Caki2 (cell line): ENCODE measurements at regions not wholly inside any gene's neighbourhood (a gene's known extent, or its start where the extent isn't known, plus 50 kb on each side); places are given as distances from the start of the nearest gene placed in this dataset.
"Not testable (repeated sequence)": the region's sequence is repeated elsewhere in the genome, so short reads cannot be mapped to it uniquely, and the experiment has no call there.

ENCODE experiments used
- DNase-seq: peaks from one replicate; pipeline ENCODE4 v3.0.0-alpha.2; 2015; ENCODE audit warnings: low read depth
- in situ Hi-C: cut with HindIII; loops from 2 replicates; pipeline ENCODE4 v1.10.0; 2016; ENCODE audit warnings: low sequenced_read_pairs, low pct_unique_long_range_greater_than_20kb, mixed read lengths

DNA sequence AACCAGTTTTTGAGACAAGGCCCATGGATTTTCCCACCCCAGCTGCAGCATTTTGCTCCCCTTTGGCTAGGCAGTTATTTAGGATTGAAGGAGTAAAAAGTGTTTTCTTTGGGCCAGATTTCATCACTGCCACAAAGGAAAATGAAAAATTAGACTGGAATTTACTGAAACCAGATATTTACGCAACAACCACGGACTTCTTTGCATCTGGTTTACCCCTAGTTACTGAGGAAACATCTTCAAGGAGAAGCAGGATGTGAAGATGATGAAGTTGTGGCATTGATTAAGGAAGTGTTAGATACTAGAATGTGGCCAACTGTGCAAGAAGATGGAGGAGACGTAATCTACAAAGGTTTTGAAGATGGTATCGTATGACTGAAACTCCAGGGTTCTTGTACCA lies 165.2 kb upstream of the MYRIP start:
- in situ Hi-C loops = no loop called here
- DNase-seq = no peak

DNA sequence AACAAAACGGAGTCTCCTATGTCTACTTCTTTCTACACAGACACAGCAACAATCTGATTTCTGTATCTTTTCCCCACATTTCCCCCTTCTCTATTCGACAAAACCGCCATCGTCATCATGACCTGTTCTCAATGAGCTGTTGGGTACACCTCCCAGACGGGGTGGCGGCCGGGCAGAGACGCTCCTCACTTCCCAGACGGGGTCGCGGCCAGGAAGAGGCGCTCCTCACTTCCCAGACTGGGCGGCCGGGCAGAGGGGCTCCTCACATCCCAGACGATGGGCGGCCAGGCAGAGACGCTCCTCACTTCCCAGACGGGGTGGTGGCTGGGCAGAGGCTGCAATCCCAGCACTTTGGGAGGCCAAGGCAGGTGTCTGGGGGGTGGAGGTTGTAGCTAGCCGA lies 158.2 kb upstream of the MYRIP start:
- in situ Hi-C loops, DNase-seq: not testable (repeated sequence)

DNA sequence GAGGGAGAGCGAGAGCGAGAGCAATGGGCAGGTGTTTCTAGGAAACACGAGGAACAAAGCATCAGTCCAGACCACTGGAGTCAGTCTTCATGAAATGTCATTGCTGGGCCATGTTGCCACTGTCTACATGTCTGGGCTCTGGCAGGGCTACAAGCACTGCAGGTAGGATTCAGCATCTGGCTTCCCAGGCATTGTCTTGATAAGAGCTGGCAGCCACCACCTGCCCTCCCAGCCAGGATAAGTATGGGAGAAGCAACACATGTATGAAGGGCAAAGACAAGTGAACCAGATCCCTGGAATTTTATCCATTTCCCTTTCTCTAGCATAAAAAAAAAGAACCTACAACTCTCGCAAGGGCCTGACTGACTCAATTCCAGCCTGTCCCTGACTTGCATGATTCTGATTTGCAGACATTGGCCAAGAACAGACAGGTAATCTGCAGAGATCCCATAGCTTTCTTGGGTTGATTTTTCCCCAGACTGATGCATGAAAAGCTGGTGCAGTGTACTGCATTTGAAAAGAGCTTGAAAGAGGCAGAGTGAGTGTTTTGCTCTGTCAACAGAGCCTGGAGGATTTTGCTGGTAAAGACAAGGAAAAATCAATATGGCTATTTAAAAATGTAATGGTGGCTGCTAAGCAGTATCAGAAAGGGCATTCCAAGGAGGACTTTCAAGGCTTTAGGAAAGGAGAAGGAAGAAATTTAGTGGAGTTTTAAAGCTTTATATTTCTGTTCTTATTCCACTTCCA lies 157.2 kb upstream of the MYRIP start:
- no peak for DNase-seq
- in situ Hi-C loops = no loop called here

DNA sequence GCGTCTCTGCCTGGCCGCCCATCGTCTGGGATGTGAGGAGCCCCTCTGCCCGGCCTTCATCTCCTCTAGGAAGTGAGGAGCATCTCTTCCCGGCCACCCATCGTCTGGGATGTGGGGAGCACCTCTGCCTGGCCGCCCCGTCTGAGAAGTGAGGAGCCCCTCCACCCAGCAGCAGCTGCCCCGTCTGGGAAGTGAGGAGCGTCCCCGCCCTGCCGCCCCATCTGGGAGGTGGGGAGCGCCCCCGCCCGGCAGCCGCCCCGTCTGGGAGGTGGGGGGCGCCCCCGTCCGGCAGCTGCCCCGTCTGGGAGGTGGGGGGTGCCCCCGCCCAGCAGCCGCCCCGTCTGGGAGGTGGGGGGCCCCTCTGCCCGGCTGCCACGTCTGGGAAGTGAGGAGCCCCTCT lies 153.7 kb upstream of the MYRIP start:
- DNase-seq, in situ Hi-C loops: not testable (repeated sequence)

DNA sequence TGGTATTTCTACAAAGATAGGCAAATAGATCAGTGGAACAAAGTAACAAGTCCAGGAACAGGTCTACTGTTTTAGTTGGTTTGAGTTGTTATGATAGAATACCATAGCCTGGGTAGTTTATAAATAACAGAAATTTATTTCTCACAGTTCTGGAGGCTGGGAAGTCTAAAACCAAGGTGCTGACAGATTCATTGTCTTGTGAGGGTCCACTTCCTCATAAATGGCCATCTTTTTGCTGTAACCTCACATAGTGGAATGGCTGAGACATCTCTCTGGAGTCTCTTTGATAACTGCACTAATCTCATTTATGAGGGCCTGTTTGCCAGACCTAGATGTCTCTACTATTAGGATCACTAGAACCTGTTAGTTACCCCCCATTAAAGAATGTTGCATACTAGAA lies 152.3 kb upstream of the MYRIP start:
- in situ Hi-C loops = no loop called here
- DNase-seq = no peak

DNA sequence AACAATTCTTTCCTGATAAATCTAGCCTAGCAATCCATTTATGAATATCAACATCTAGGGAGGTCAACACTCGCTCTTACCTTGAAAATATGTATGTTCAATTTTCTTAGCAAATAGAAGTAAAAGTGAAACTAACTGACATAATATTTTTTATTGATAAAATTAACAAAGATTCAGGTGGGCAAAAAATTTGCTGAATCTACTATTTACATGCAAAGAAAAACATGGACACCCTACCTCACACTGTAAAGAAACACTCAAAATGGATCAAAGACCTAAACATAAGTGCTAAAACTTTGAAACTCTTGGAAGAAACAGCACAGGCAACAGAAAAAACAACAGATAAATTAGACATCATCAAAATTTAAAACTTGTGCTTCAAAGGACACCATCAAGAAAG lies 151.6 kb upstream of the MYRIP start:
- in situ Hi-C loops = no loop called here
- DNase-seq = no peak

DNA sequence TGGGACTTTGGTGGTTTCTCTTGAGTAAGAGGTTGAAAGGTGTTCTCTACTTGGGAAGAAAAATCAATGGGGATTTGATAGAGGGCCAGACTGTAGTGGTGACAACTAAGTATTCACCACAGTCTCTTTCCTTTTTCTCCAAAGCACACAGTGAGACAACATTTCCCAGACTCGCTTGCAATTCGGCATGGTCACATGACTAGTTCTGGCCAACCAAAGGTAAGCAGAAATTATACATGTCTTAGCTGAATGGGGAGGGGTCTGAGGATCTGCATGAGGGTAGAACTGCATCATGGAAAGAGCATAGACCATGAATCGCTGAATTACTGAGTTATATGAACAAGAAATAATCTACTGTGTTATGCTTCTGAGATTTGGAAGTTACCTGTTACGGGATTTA lies 144.5 kb upstream of the MYRIP start:
- no peak for DNase-seq
- in situ Hi-C loops = no loop called here

DNA sequence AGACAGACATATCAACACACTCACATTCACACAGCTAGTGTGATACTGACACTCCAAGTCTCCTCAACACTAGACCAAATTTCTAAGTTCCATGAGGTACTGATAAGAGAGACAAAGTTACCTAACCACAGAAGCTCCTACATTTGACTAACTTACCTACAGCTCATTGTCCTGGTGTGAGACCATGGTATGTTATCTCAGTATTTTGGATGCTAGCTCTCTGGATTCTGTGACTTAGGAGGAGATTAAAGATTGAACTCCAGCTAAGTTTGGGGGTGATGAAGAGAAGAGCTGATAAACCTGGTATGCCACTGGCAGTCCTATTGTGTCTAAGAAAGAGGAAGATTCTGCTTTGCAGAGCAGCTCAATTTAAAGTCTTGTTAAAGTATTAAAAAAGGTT lies 144.0 kb upstream of the MYRIP start:
- in situ Hi-C loops = no loop called here

DNA sequence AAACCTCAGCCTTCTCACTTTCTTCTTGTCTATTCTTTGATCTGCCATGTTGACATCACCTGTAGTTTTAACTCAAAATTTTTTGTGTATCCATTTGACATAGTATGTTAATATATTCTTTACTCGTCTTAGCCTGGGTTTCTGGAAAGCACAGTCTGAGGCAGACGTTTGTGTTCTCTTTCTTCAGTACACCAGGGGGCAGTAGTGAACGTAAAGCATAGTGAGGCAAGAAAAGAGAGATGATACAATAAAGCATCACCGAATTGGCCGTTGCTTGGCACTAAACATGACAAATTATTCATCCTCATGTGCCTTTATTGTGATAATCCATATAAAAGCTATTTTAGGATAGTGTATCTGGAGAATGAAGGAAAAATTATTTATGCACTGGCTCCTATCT lies 141.0 kb upstream of the MYRIP start:
- in situ Hi-C loops = no loop called here
- DNase-seq = peak; percentile 19

More for the DNA sequence above, 144.0 kb upstream of the MYRIP start:
- no peak for DNase-seq

DNA sequence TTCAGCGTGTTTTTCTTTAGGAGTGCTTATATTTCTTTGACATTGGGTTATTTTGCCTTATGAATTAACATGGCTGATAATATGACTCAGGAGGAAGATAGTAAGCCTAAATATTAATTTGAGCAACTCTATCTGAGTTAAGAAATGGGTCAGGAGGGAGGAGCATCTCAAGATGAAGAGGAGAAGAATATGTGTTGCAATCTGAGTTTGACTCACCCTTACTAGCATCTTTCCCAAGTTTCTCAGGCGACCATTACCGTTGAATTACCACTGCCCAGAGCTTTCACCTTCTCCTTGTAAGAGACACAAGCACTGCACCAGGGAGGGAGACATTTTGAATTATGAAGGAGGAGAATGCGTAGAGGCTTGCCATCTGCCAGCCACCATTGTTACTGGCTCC lies 138.3 kb upstream of the MYRIP start:
- no peak for DNase-seq

DNA sequence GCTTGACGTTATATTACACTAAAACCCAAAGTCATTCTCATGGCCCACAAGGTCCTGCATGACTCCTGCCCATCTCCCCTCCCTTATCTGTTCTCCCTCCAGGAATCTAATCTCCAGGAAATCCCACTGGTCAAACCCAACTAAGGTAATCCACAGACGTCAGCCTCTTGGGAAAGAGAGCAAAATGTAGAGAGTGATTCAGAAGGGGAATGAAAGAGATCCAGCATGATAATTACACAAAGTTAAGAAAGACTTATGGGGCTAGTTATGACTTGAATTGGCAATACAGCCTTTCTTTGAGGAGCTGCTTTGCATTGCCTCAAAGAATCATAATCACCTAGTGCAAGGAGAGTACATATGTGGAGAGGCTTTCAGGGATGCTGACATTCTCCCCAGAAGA lies 137.8 kb upstream of the MYRIP start:
- no peak for DNase-seq
- in situ Hi-C loops = no loop called here

More for the DNA sequence above, 138.3 kb upstream of the MYRIP start:
- in situ Hi-C loops = no loop called here

DNA sequence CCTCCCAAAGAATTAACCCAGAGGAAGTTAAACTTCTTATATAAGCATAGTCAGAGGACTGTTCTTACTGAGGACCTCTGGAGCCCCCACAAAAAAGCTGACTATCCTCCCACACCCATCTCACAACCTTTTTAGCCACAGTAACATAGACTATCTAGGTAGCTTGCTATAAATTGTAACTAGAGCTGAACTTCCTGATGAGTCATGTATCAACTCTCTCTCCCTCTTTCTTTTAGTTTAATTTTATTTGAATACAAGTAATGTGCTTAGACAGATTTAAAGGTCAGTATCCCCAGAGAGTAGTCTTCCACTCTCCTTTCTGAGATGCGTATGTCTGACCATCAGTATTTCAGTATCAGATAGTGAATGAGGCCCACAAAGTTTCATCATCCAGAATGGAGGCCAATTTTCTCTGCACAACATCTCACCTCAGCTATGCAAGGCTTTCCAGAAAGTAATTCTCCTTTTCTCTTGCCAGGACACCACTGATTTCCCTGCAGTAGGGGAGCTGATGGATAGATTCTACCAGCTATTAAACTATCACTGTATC lies 104.0 kb upstream of the MYRIP start:
- DNase-seq = no peak
- in situ Hi-C loops = no loop called here

DNA sequence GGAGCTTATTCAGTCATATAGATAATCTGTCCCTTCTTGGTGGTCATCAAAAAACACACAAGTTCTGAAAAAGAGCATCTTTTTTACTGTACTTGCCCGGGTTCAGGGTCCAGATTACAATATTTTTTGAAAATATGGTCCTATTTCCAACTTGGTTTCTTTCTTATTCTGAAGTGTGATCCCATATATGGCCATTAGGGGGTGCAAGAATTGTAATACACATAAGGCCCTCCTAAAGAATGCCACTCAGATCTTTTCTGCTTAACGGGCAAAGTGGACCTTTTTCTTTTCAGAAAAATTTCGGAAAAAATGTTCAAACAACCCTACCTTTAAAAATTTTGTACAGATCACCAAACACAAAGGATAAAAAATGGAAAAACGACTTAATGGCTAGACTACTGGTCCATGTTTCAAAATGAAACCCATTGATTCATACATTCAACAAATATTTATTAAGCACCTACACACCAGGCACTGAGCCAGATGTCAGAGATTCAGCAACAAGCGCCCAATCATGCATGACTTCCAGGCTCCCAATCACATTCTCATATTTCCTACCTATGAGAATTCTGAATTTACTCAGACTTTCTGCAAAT lies 102.0 kb upstream of the MYRIP start:
- DNase-seq = peak; percentile 21
- in situ Hi-C loops = no loop called here

DNA sequence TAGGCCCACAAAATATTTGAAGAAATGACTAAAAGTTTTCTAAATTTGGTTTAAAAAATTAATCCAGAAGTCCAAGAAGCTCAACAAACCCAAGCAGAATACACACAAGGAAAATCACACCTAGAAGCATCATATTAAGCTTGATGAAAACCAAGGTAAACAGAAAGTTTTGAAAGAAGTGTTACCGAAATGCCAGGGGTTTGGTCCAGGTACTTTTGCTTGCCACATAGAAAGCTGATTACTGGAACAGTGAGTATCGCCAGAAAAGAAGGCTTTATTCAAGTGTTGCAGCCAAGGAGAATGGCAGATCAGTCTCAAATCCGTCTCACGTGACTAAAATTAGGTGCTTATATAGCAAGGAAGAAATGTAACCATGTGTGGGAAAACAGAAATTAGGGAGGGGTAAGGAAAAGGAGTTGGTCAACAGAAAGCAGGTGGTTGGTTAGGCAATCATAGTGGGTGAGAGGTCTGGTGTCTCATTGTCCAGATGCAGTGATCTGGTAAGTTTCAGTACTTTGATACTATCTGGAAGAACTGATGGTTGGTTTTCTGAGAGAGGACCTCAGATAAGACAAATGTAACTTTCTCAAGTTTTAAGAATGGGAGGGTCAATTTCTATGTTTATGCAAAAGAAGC lies 96.9 kb upstream of the MYRIP start:
- no peak for DNase-seq
- in situ Hi-C loops = no loop called here

DNA sequence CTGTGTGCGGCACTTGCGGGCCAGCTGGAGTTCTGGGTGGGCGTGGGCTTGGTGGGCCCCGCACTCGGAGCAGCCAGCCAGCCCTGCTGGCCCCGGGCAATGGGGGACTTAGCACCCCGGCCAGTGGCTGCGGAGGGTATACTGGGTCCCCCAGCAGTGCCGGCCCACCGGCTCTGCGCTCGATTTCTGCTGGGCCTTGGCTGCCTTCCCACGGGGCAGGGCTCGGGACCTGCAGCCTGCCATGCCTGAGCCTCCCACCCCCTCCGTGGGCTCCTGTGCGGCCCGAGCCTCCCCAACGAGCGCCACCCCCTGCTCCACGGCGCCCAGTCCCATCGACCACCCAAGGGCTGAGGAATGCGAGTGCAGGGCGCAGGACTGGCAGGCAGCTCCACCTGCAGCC lies 96.1 kb upstream of the MYRIP start:
- DNase-seq, in situ Hi-C loops: not testable (repeated sequence)

DNA sequence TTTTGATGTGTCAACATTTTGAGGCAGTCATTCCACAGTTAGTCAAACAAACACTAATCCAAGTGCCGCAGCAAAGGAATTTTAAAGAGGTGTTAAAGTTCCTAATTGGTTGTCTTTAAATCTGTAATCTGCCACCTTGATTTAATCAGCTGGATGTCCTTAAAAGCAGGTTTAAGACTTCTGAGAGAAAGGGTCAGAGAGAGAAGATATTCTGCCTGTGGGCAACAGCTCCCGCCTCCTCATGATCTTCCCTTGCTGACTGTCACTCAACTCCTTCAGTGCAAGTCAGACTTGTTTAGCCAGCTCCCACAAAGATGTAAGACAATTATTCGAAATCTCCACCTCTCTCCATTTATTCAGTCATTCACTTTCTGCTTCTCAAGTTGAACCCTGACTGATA lies 92.6 kb upstream of the MYRIP start:
- in situ Hi-C loops = no loop called here
- no peak for DNase-seq

DNA sequence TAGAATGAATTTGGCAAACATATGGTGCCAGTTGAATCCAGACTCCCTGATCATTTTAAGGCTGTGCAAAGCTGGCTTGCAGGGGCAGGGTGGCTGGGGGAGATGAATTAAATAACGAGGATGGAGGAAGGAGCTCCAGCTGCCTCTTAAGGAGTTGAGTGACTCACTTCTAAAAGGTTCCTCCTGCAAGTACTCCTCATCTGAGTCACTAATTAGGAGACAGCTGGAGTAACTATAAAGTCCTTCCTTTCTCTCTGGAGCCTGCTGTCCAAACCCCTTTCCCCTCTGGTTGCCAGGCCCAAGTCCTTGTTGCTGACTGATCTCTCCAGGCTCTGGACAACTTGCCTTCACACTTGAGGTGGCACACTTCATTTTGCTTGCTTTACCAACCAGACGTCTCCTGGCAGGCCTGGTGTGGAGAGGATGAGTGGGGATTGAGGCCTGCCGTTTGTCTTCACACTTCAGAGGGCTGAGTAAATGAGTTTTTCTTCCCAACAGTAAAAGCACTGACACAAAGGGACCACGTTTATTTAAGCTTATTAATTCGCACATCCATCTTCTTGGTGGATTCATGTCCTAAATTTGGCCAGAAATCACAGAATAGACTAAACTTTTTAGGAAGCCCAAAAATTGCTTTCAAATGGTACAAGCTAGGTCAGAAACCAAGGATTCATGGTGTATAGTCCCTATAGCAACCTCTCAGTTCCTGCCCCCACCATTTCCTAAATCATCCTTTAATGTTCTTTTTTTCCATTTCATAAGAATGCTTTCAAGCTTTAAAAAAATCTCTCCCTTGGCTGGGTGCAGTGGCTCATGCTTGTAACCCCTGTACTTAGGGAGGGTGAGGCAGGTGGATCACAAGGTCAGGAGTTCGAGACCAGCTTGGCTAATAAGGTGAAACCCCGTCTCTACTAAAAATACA lies 90.5 kb upstream of the MYRIP start:
- in situ Hi-C loops = no loop called here
- no peak for DNase-seq

DNA sequence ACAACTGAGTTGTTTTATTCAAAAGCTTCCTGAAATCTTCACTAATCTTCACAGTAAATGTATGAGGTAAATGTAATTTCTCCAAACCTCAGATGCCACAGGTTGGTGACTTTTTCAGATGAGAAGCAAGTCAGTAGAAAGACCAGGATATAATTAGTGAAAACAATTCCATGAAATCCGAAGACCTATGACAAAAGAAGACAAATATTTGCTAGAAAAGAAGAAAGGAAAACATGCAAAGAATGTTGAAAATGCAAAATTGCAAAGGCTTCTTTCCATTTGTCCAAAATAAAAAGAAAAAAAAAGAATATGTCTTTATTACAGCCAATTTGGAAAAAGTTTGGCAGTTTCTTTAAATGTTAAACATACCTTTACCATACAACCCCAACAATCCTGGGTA lies 88.3 kb upstream of the MYRIP start:
- DNase-seq = no peak
- in situ Hi-C loops = no loop called here
